ENCODE measurements at regions not wholly inside any gene's neighbourhood (a gene's known extent, or its start where the extent isn't known, plus 50 kb on each side); places are given as distances from the start of the nearest gene placed in this dataset.

DNA sequence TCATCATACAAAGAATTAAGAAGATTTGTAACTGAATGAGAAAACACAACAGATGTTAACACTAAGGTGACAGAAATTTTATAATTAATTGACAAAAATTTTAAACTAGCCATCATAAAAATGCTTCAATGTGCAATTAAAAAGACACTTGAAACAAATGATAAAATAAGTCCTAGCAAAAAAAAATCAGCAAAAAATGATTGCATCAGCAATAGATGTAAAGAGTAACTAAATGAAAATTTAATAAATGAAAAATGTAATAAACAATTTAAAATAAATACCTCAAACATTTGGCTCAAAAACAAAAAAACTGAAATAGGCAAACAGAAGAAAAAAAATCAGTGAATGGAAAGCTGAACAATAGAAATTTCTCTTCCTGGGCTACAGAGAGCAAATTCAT is 380.7 kb upstream of the GALNTL6 start:
- TF ChIP-seq POLR2A (IDR thresholded peaks at IDR 0.05) = no peak
- TF ChIP-seq, protein P1, sequence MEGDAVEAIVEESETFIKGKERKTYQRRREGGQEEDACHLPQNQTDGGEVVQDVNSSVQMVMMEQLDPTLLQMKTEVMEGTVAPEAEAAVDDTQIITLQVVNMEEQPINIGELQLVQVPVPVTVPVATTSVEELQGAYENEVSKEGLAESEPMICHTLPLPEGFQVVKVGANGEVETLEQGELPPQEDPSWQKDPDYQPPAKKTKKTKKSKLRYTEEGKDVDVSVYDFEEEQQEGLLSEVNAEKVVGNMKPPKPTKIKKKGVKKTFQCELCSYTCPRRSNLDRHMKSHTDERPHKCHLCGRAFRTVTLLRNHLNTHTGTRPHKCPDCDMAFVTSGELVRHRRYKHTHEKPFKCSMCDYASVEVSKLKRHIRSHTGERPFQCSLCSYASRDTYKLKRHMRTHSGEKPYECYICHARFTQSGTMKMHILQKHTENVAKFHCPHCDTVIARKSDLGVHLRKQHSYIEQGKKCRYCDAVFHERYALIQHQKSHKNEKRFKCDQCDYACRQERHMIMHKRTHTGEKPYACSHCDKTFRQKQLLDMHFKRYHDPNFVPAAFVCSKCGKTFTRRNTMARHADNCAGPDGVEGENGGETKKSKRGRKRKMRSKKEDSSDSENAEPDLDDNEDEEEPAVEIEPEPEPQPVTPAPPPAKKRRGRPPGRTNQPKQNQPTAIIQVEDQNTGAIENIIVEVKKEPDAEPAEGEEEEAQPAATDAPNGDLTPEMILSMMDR (IDR thresholded peaks at IDR 0.05) = no peak

Data from testis (tissue), 2 donors.